Ovary (tissue), 7 donors: ENCODE measurements at regions not wholly inside any gene's neighbourhood (a gene's known extent, or its start where the extent isn't known, plus 50 kb on each side); places are given as distances from the start of the nearest gene placed in this dataset.

ENCODE experiments used
- DNase-seq, 5 donors: peaks; one replicate each; pipeline ENCODE4 v3.0.0-alpha.2; 2019 to 2020
- H3K27ac ChIP-seq, 2 donors: fragments of 200-600 bp; one replicate each; pipeline versions ENCODE4 v1.5.1 to v1.8.0; 2019 to 2022
- H3K27me3 ChIP-seq: fragments of 200-600 bp; one replicate; pipeline ENCODE4 v1.8.0; 2022
- H3K36me3 ChIP-seq: fragments of 200-600 bp; sonication (generic); one replicate; pipeline ENCODE4 v1.5.1; 2019
- H3K4me1 ChIP-seq: one replicate; pipeline ENCODE4 v1.8.1; 2013; ENCODE audit warnings: mild to moderate bottlenecking, moderate library complexity; ENCODE audit not compliant: insufficient read depth
- H3K4me3 ChIP-seq: fragments of 200-600 bp; sonication (generic); one replicate; pipeline ENCODE4 v1.5.1; 2017
- H3K9me3 ChIP-seq, 2 donors: fragments of 200-600 bp in 1 of 2; sonication (generic) in 1 of 2; one replicate each; pipeline versions ENCODE4 v1.5.1 to v1.8.1; 2013 to 2019; ENCODE audit warnings: mild to moderate bottlenecking in 1 of 2, moderate library complexity in 1 of 2
- CTCF ChIP-seq, 3 donors: fragments of 450-650 bp in 2 of 3; fragments of 200-600 bp in 1 of 3; IDR thresholded peaks; one replicate each; pipeline versions ENCODE4 v1.5.1 to v1.8.0; 2016 to 2022; ENCODE audit warnings: antibody characterized with exemption in 3 of 3, mild to moderate bottlenecking in 1 of 3
- EP300 ChIP-seq: sonication (generic); formaldehyde crosslinking; IDR thresholded peaks from one replicate; pipeline ENCODE4 v1.6.1; 2017; ENCODE audit warnings: antibody characterized with exemption
- POLR2A ChIP-seq: fragments of 450-650 bp; IDR thresholded peaks from one replicate; pipeline ENCODE4 v1.6.1; 2017; ENCODE audit warnings: antibody characterized with exemption, mild to moderate bottlenecking, moderate library complexity
- WGBS, 3 donors: extraction: QIAGEN DNeasy Blood & Tissue Kit in 1 of 3; methylation state at CpG; one replicate each; pipeline versions ENCODE4 v1.1.5 to v1.1.7; 2013 to 2017; 5-methylcytosine and 5-hydroxymethylcytosine counted together
- intact Hi-C, 4 donors: fragments of 100-400 bp; cut with DNase I; formaldehyde crosslinking; loops; one replicate each; pipeline versions ENCODE4 v1.11.0 to v1.15.1; 2022 to 2023
- donor health status: DM: no; HTN: no; CAD: no; lungs with moderate emphysema.
- donor health status: DM: no; HTN: no; CAD: no.
- donor health status: Bipolar disorder and iron deficiency.
- donor health status: DM: no; HTN: no; CAD: no.
- donor health status: DM: yes; HTN: yes; CAD: no.

DNA sequence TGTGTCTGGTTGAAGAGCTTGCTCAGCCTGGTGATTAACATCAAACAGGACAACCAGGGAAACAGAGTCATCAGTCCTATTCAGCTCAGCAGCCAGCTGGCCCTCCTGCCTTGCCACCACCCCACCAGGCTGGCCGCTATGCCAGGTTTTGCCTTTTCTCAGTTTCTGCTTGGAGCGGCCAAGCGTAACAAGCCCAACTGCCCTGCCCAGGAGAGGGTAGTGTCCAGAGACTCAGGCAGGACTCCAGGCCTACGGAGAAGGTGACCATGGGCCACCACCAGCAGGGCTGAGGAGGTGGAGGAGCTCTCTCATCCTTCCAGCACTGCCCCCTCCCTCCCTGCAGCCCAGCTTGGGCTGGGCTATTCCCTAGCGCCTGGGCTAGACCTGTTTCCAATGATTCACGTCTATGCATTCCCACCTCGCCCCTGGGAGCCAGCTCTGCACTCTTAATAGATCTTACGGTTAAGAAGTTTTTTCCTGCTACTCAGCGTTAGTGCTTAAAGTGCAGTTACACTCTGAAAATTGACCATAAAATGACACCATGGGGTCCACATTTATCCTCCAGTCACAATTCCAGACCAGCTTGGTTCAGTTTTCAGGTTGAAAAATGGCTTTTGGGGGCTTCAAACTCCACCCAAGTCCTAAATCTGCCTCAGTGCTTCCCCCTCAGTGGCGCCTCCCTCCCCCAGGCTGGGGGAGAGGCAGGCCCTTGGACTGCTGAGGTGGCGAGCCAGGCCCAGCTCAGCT is 124.0 kb upstream of the PJA1 start:
- intact Hi-C loops, result loop anchor here in 3 of 4 donors (5.0 to 10.0 kb wide), 4 partner anchors 62 to 464 kb away; partner anchors contain the start of gene EFNB1 (in 3 of the 3)
- peaks cover 2% of the 10 kb centered on the region for H3K4me1 ChIP-seq
- TF ChIP-seq EP300, result no peak
- no peak for TF ChIP-seq CTCF (IDR thresholded peaks at IDR 0.05)
- no peak for TF ChIP-seq POLR2A
- H3K4me3 ChIP-seq, result no peak overlapping the region
- no peak overlapping the region for H3K27ac ChIP-seq
- no peak for DNase-seq
- WGBS, 3 donors, result 68 to 74% (median 72%) methylated on average over 11 of the region's 11 CpGs
- H3K36me3 ChIP-seq, result no peaks in the 10 kb centered on the region
- H3K27me3 ChIP-seq, result no peaks in the 10 kb centered on the region
- H3K9me3 ChIP-seq, result no peaks in the 10 kb centered on the region

GRCh38 chrX:69287095-69287494 is 121.8 kb upstream of the PJA1 start:
- intact Hi-C loops, result loop anchor here (2.0 to 10.0 kb wide), 5 partner anchors 60 to 462 kb away; partner anchors contain the start of gene EFNB1 (in 3 of the 4)
- TF ChIP-seq EP300, result no peak
- TF ChIP-seq CTCF (IDR thresholded peaks at IDR 0.05), result no peak
- no peak for TF ChIP-seq POLR2A
- WGBS, 3 donors, result 76 to 81% (median 80%) methylated on average over 3 of the region's 3 CpGs
- Histone ChIP-seq H3K36me3 (no peaks in the 10 kb centered on the region), H3K4me1 (peaks cover 2% of the 10 kb centered on the region), H3K9me3 (no peaks in the 10 kb centered on the region), H3K27ac (no peak overlapping the region), H3K27me3 (no peaks in the 10 kb centered on the region), H3K4me3 (no peak overlapping the region)
- no peak for DNase-seq

GRCh38 chrX:69286565-69286906 is 121.3 kb upstream of the PJA1 start:
- H3K4me1 ChIP-seq, result peaks cover 2% of the 10 kb centered on the region
- DNase-seq, result no peak
- no peaks in the 10 kb centered on the region for H3K27me3 ChIP-seq
- intact Hi-C loops, result loop anchor here (2.0 to 10.0 kb wide), 5 partner anchors 59 to 462 kb away; partner anchors contain the start of gene EFNB1 (in 3 of the 4)
- WGBS, 3 donors, result 77 to 91% (median 78%) methylated on average over 6 of the region's 6 CpGs
- H3K36me3 ChIP-seq, result no peaks in the 10 kb centered on the region
- no peak for TF ChIP-seq CTCF (IDR thresholded peaks at IDR 0.05)
- no peak for TF ChIP-seq EP300
- no peak for TF ChIP-seq POLR2A
- H3K27ac ChIP-seq, result no peak overlapping the region
- H3K4me3 ChIP-seq, result no peak overlapping the region
- no peaks in the 10 kb centered on the region for H3K9me3 ChIP-seq

GRCh38 chrX:69285881-69286564 is 120.8 kb upstream of the PJA1 start:
- no peaks in the 10 kb centered on the region for H3K27me3 ChIP-seq
- intact Hi-C loops, result loop anchor here (2.0 to 10.0 kb wide), 5 partner anchors 59 to 461 kb away; partner anchors contain the start of gene EFNB1 (in 3 of the 4)
- TF ChIP-seq CTCF (IDR thresholded peaks at IDR 0.05) (peak; percentile 72 to 88 (median 85)), EP300 (no peak)
- peaks cover 2% of the 10 kb centered on the region for H3K4me1 ChIP-seq
- no peaks in the 10 kb centered on the region for H3K9me3 ChIP-seq
- peak; percentile 81 to 89 (median 88) for DNase-seq
- peak overlapping the region; percentile 38 for H3K4me3 ChIP-seq
- H3K36me3 ChIP-seq, result no peaks in the 10 kb centered on the region
- 9 to 26% (median 10%) methylated on average over 25 to 31 of the region's 31 CpGs for WGBS, 3 donors
- H3K27ac ChIP-seq, result peak overlapping the region; percentile 62 to 72
